WTC11 (cell line): ENCODE measurements at regions not wholly inside any gene's neighbourhood (a gene's known extent, or its start where the extent isn't known, plus 50 kb on each side); places are given as distances from the start of the nearest gene placed in this dataset.

ENCODE experiments used
- ATAC-seq: fragments of 200-7000 bp; cut with Tn5 transposase; 2 replicates; pipeline ENCODE4 v1.10.0; 2021; ENCODE audit warnings: mild to moderate bottlenecking, moderate library complexity
- CTCF ChIA-PET: fragments of 300-600 bp; sonication (Branson Sonifier 250); formaldehyde crosslinking; loops from one replicate; lab custom pipeline; 2021; ENCODE audit warnings: antibody characterized with exemption; lab: Charles Lee
- POLR2A ChIA-PET: fragments of 350-600 bp; sonication (Branson Sonifier 250); formaldehyde crosslinking; loops from one replicate; lab custom pipeline; 2021; ENCODE audit warnings: antibody characterized with exemption; lab: Charles Lee
- DNase-seq: peaks from one replicate; pipeline ENCODE4 v3.0.0; 2021; ENCODE audit warnings: low spot score
- H3K27ac Mint-ChIP-seq: 2 replicates; pipeline ENCODE4 v1.8.0; 2021; ENCODE audit warnings: mixed read lengths
- H3K27me3 Mint-ChIP-seq: 2 replicates; pipeline ENCODE4 v1.8.0; 2021; ENCODE audit warnings: low read depth, mild to moderate bottlenecking, moderate library complexity, mixed read lengths
- H3K36me3 Mint-ChIP-seq: 2 replicates; pipeline ENCODE4 v1.8.0; 2021; ENCODE audit warnings: mixed read lengths
- H3K4me1 Mint-ChIP-seq: 2 replicates; pipeline ENCODE4 v1.8.0; 2022; ENCODE audit warnings: mixed read lengths
- H3K4me3 Mint-ChIP-seq: 2 replicates; pipeline ENCODE4 v1.8.0; 2021; ENCODE audit warnings: mild to moderate bottlenecking, moderate library complexity, mixed read lengths
- H3K9me3 Mint-ChIP-seq: 2 replicates; pipeline ENCODE4 v1.8.0; 2021; ENCODE audit warnings: mixed read lengths
- CBFB ChIP-seq: sonication (generic); formaldehyde crosslinking; IDR thresholded peaks from 2 replicates; pipeline ENCODE4 v1.8.1; 2022; ENCODE audit warnings: mild to moderate bottlenecking, low read depth, missing genetic modification reagents
- CREB1 ChIP-seq: sonication (generic); formaldehyde crosslinking; IDR thresholded peaks from 2 replicates; pipeline ENCODE4 v1.8.0; 2023; ENCODE audit warnings: mild to moderate bottlenecking, missing genetic modification reagents
- ELF4 ChIP-seq: sonication (generic); formaldehyde crosslinking; IDR thresholded peaks from 2 replicates; pipeline ENCODE4 v1.8.1; 2022; ENCODE audit warnings: low read depth, mild to moderate bottlenecking, moderate library complexity, missing genetic modification reagents
- ESRRA ChIP-seq: sonication (generic); formaldehyde crosslinking; IDR thresholded peaks from 2 replicates; pipeline ENCODE4 v1.8.1; 2022; ENCODE audit warnings: mild to moderate bottlenecking, missing genetic modification reagents, borderline replicate concordance
- ETV6 ChIP-seq: sonication (generic); formaldehyde crosslinking; IDR thresholded peaks from 2 replicates; pipeline ENCODE4 v1.8.1; 2022; ENCODE audit warnings: mild to moderate bottlenecking, missing genetic modification reagents
- KAT7 ChIP-seq: sonication (generic); formaldehyde crosslinking; IDR thresholded peaks from 2 replicates; pipeline ENCODE4 v1.8.1; 2023; ENCODE audit warnings: missing genetic modification reagents, mild to moderate bottlenecking, borderline replicate concordance
- MYBL2 ChIP-seq: sonication (generic); formaldehyde crosslinking; IDR thresholded peaks from 2 replicates; pipeline ENCODE4 v1.8.1; 2023; ENCODE audit warnings: mild to moderate bottlenecking, moderate library complexity, missing genetic modification reagents
- OVOL2 ChIP-seq: fragments of 250-450 bp; sonication (Bioruptor Pico); IDR thresholded peaks from 2 replicates; pipeline ENCODE4 v1.9.0; 2021; ENCODE audit warnings: mild to moderate bottlenecking, borderline replicate concordance
- ZBTB21 ChIP-seq: sonication (generic); formaldehyde crosslinking; IDR thresholded peaks from 2 replicates; pipeline ENCODE4 v1.8.1; 2023; ENCODE audit warnings: mild to moderate bottlenecking, missing genetic modification reagents, borderline replicate concordance
- ZNF121 ChIP-seq: sonication (generic); formaldehyde crosslinking; IDR thresholded peaks from 2 replicates; pipeline ENCODE4 v1.8.0; 2023; ENCODE audit warnings: missing genetic modification reagents
- ZNF138 ChIP-seq: sonication (generic); formaldehyde crosslinking; conservative IDR thresholded peaks from 2 replicates; pipeline ENCODE4 v1.8.1; 2022; ENCODE audit warnings: mild to moderate bottlenecking, moderate library complexity, missing genetic modification reagents
- ZNF317 ChIP-seq: sonication (generic); formaldehyde crosslinking; IDR thresholded peaks from 2 replicates; pipeline ENCODE4 v1.8.1; 2023; ENCODE audit warnings: low read depth, mild to moderate bottlenecking, moderate library complexity, missing genetic modification reagents, borderline replicate concordance
- TF ChIP-seq, protein P1 (sequence below): sonication (generic); formaldehyde crosslinking; IDR thresholded peaks from 2 replicates; pipeline ENCODE4 v1.8.1; 2022; ENCODE audit warnings: mild to moderate bottlenecking, missing genetic modification reagents, moderate library complexity, borderline replicate concordance
- TF ChIP-seq, protein P2 (sequence below): sonication (generic); formaldehyde crosslinking; IDR thresholded peaks from 2 replicates; pipeline ENCODE4 v1.8.0; 2022; ENCODE audit warnings: missing genetic modification reagents
- TF ChIP-seq, protein P3 (sequence below): fragments of 200-600 bp; IDR thresholded peaks from 2 replicates; pipeline ENCODE4 v1.8.0; 2022; ENCODE audit warnings: antibody characterized with exemption
- TF ChIP-seq, protein P4 (sequence below): sonication (generic); formaldehyde crosslinking; IDR thresholded peaks from 2 replicates; pipeline ENCODE4 v1.8.0; 2022; ENCODE audit warnings: mild to moderate bottlenecking, missing genetic modification reagents
- TF ChIP-seq, protein P5 (sequence below): sonication (generic); formaldehyde crosslinking; IDR thresholded peaks from 2 replicates; pipeline ENCODE4 v1.8.0; 2022; ENCODE audit warnings: mild to moderate bottlenecking, missing genetic modification reagents
- TF ChIP-seq, protein P6 (sequence below): sonication (generic); formaldehyde crosslinking; IDR thresholded peaks from 2 replicates; pipeline ENCODE4 v1.8.0; 2023; ENCODE audit warnings: mild to moderate bottlenecking, missing genetic modification reagents

DNA sequence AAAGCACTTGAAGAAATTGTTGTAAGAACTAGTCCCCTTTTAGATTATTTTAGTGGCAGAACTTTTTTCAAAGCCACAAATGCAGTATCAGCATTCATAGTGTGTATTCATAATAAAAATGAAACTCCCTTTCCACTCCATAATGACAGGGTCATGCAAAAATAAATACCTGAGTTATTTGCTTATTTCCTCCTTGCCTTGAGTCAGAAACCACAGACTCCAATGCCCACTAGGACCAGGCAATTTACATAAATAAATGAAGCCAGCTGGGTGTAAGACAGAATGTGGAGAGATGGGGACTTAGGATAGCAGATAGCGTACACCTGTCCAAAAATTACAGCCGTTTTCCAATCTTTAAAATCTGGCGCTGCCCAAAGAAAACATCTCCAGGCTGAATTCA lies 417.8 kb downstream of the TMEM161B start (continued):
- no peak for TF ChIP-seq ETV6 (CRISPR knock-in tag)
- no peak for TF ChIP-seq ZNF121
- TF ChIP-seq ESRRA (CRISPR knock-in tag), result no peak
- TF ChIP-seq CREB1, result no peak
- TF ChIP-seq, all 79 proteins: peak for 0

DNA sequence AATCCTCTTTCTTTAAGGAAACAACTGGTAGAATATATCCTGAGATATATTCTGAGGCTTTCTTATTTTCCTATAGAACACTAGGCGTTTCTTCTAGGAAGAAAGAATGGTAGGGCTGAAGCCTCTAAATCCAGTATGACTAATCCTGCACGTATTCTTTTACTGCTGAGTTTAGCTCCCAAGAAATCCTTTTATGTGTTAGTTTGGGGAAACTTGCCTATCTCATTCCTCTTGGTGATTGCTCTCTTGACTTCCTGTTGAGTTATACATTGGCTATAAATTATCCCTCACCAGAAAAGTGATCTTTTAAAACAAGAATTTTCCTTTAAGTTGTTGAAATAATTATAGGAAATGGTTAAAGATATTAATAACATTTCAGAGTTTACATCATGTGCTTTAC lies 422.9 kb downstream of the TMEM161B start:
- Mint-ChIP-seq H3K36me3 (peaks cover 4% of the 10 kb centered on the region), H3K4me1 (peaks cover 11% of the 10 kb centered on the region), H3K27ac (no peak overlapping the region), H3K9me3 (peaks cover 13% of the 10 kb centered on the region), H3K27me3 (peaks cover 20% of the 10 kb centered on the region), H3K4me3 (no peak overlapping the region)
- TF ChIP-seq, protein P1, sequence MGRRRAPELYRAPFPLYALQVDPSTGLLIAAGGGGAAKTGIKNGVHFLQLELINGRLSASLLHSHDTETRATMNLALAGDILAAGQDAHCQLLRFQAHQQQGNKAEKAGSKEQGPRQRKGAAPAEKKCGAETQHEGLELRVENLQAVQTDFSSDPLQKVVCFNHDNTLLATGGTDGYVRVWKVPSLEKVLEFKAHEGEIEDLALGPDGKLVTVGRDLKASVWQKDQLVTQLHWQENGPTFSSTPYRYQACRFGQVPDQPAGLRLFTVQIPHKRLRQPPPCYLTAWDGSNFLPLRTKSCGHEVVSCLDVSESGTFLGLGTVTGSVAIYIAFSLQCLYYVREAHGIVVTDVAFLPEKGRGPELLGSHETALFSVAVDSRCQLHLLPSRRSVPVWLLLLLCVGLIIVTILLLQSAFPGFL (CRISPR knock-in tag), result no peak
- TF ChIP-seq, protein P2, sequence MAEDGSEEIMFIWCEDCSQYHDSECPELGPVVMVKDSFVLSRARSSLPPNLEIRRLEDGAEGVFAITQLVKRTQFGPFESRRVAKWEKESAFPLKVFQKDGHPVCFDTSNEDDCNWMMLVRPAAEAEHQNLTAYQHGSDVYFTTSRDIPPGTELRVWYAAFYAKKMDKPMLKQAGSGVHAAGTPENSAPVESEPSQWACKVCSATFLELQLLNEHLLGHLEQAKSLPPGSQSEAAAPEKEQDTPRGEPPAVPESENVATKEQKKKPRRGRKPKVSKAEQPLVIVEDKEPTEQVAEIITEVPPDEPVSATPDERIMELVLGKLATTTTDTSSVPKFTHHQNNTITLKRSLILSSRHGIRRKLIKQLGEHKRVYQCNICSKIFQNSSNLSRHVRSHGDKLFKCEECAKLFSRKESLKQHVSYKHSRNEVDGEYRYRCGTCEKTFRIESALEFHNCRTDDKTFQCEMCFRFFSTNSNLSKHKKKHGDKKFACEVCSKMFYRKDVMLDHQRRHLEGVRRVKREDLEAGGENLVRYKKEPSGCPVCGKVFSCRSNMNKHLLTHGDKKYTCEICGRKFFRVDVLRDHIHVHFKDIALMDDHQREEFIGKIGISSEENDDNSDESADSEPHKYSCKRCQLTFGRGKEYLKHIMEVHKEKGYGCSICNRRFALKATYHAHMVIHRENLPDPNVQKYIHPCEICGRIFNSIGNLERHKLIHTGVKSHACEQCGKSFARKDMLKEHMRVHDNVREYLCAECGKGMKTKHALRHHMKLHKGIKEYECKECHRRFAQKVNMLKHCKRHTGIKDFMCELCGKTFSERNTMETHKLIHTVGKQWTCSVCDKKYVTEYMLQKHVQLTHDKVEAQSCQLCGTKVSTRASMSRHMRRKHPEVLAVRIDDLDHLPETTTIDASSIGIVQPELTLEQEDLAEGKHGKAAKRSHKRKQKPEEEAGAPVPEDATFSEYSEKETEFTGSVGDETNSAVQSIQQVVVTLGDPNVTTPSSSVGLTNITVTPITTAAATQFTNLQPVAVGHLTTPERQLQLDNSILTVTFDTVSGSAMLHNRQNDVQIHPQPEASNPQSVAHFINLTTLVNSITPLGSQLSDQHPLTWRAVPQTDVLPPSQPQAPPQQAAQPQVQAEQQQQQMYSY (CRISPR knock-in tag), result no peak
- TF ChIP-seq ZNF138 (CRISPR knock-in tag), result no peak
- no peak for TF ChIP-seq CBFB (CRISPR knock-in tag)
- CTCF ChIA-PET, result interaction anchor here (0.8 to 1.1 kb wide), 3 partner anchors 8 to 845 kb away, joined by 3 read pairs; no protein-coding TSS in a partner anchor
- ATAC-seq (no peak), DNase-seq (no peak)
- POLR2A ChIA-PET, result no interaction called here

DNA sequence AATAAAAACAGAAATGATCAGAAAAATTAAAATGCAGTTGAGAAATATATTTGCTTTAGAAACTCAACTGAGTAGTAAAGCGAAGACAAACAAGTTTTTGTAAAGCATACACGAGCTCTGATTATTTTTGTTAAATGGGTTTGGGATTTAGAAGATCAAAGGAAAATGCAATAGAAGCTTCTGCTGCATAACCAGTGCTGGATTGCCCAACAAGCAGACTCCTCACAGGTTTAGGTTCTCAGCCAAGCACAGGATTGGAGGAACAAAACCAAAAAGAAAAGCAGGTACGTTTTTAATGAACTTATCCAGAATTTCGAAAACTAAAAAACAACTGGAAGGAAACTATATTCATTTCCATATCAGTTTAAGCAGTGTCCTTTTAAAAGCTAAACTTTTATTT lies 423.8 kb downstream of the TMEM161B start:
- Mint-ChIP-seq H3K36me3 (peaks cover 13% of the 10 kb centered on the region), H3K4me3 (no peak overlapping the region), H3K27ac (no peak overlapping the region), H3K9me3 (peaks cover 22% of the 10 kb centered on the region), H3K27me3 (peaks cover 15% of the 10 kb centered on the region), H3K4me1 (peaks cover 3% of the 10 kb centered on the region)
- CTCF ChIA-PET, result interaction anchor here (0.8 to 1.1 kb wide), 3 partner anchors 9 to 846 kb away, joined by 3 read pairs; no protein-coding TSS in a partner anchor
- no peak for DNase-seq
- ATAC-seq, result no peak
- POLR2A ChIA-PET, result no interaction called here
- TF ChIP-seq, protein P3, sequence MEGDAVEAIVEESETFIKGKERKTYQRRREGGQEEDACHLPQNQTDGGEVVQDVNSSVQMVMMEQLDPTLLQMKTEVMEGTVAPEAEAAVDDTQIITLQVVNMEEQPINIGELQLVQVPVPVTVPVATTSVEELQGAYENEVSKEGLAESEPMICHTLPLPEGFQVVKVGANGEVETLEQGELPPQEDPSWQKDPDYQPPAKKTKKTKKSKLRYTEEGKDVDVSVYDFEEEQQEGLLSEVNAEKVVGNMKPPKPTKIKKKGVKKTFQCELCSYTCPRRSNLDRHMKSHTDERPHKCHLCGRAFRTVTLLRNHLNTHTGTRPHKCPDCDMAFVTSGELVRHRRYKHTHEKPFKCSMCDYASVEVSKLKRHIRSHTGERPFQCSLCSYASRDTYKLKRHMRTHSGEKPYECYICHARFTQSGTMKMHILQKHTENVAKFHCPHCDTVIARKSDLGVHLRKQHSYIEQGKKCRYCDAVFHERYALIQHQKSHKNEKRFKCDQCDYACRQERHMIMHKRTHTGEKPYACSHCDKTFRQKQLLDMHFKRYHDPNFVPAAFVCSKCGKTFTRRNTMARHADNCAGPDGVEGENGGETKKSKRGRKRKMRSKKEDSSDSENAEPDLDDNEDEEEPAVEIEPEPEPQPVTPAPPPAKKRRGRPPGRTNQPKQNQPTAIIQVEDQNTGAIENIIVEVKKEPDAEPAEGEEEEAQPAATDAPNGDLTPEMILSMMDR, result no peak
- TF ChIP-seq, protein P4, sequence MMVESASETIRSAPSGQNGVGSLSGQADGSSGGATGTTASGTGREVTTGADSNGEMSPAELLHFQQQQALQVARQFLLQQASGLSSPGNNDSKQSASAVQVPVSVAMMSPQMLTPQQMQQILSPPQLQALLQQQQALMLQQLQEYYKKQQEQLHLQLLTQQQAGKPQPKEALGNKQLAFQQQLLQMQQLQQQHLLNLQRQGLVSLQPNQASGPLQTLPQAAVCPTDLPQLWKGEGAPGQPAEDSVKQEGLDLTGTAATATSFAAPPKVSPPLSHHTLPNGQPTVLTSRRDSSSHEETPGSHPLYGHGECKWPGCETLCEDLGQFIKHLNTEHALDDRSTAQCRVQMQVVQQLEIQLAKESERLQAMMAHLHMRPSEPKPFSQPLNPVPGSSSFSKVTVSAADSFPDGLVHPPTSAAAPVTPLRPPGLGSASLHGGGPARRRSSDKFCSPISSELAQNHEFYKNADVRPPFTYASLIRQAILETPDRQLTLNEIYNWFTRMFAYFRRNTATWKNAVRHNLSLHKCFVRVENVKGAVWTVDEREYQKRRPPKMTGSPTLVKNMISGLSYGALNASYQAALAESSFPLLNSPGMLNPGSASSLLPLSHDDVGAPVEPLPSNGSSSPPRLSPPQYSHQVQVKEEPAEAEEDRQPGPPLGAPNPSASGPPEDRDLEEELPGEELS (CRISPR knock-in tag), result no peak
- TF ChIP-seq ZBTB21 (CRISPR knock-in tag), result no peak
- no peak for TF ChIP-seq KAT7 (CRISPR knock-in tag)
- TF ChIP-seq, protein P5, sequence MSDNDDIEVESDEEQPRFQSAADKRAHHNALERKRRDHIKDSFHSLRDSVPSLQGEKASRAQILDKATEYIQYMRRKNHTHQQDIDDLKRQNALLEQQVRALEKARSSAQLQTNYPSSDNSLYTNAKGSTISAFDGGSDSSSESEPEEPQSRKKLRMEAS (CRISPR knock-in tag), result no peak
- no peak for TF ChIP-seq OVOL2
- TF ChIP-seq, protein P6, sequence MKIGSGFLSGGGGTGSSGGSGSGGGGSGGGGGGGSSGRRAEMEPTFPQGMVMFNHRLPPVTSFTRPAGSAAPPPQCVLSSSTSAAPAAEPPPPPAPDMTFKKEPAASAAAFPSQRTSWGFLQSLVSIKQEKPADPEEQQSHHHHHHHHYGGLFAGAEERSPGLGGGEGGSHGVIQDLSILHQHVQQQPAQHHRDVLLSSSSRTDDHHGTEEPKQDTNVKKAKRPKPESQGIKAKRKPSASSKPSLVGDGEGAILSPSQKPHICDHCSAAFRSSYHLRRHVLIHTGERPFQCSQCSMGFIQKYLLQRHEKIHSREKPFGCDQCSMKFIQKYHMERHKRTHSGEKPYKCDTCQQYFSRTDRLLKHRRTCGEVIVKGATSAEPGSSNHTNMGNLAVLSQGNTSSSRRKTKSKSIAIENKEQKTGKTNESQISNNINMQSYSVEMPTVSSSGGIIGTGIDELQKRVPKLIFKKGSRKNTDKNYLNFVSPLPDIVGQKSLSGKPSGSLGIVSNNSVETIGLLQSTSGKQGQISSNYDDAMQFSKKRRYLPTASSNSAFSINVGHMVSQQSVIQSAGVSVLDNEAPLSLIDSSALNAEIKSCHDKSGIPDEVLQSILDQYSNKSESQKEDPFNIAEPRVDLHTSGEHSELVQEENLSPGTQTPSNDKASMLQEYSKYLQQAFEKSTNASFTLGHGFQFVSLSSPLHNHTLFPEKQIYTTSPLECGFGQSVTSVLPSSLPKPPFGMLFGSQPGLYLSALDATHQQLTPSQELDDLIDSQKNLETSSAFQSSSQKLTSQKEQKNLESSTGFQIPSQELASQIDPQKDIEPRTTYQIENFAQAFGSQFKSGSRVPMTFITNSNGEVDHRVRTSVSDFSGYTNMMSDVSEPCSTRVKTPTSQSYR, result no peak
- no peak for TF ChIP-seq MYBL2 (CRISPR knock-in tag)
- no peak for TF ChIP-seq ZNF317 (CRISPR knock-in tag)
- TF ChIP-seq ELF4 (CRISPR knock-in tag), result no peak
